ENCODE measurements at regions not wholly inside any gene's neighbourhood (a gene's known extent, or its start where the extent isn't known, plus 50 kb on each side); places are given as distances from the start of the nearest gene placed in this dataset.

GRCh38 chr13:22482496-22483000, 698.2 kb upstream of the SGCG start:
- H3K27ac ChIP-seq (ENCODE audit: low read depth, low read length): no peak overlapping the region
- H3K18ac ChIP-seq (ENCODE audit: extremely low read depth, low read length): no peak overlapping the region
- DNase-seq (ENCODE audit: low read depth in 1 of 2, low spot score in 2 of 2) (no peak), FAIRE-seq (no peak)
- H3K4ac ChIP-seq (replicated peaks; ENCODE audit: insufficient read length, low read depth, low read length): no peak overlapping the region
- no peaks in the 10 kb centered on the region for H4K20me1 ChIP-seq (replicated peaks in 1 of 2; ENCODE audit: control insufficient read depth in 1 of 2, insufficient read depth in 2 of 2, low read length in 2 of 2)
- H3K56ac ChIP-seq (replicated peaks; ENCODE audit: insufficient read length, low read depth, low read length): no peak overlapping the region
- no peak overlapping the region for H3K4me2 ChIP-seq (ENCODE audit: insufficient read depth in 1 of 2, low read depth in 2 of 2, low read length in 2 of 2)
- H3K79me2 ChIP-seq (ENCODE audit: control insufficient read depth in 1 of 2, insufficient read depth in 2 of 2, low read length in 2 of 2): no peaks in the 10 kb centered on the region
- H3K36me3 ChIP-seq (ENCODE audit: control insufficient read depth in 2 of 4, insufficient read depth in 4 of 4, low read length in 3 of 4): no peaks in the 10 kb centered on the region
- no peak overlapping the region for H2AK5ac ChIP-seq (ENCODE audit: low read depth, low read length)
- H2BK120ac ChIP-seq (replicated peaks; ENCODE audit: low read depth, low read length): no peak overlapping the region
- no peak overlapping the region for H2AFZ ChIP-seq (ENCODE audit: low read length)
- no peak overlapping the region for H2BK20ac ChIP-seq (ENCODE audit: low read length)
- WGBS, 2 experiments (ENCODE audit: extremely low coverage in 1 of 2, insufficient coverage in 1 of 2, insufficient read length in 1 of 2, insufficient replicate concordance in 2 of 2, low coverage in 1 of 2, low lambda C conversion rate in 2 of 2, missing lambda C conversion rate in 1 of 2): 100% methylated on average over 2 of the region's 2 CpGs; no CpG with 5 or more reads in 1 of the 2 experiments
- H3K9me3 ChIP-seq (ENCODE audit: insufficient read depth in 2 of 2, low read depth in 1 of 2, low read length in 1 of 2): no peaks in the 10 kb centered on the region
- no peak overlapping the region for H3K9ac ChIP-seq (replicated peaks in 1 of 4; ENCODE audit: extremely low read depth in 1 of 4, low read depth in 3 of 4, low read length in 3 of 4)
- H3K23ac ChIP-seq (ENCODE audit: insufficient read length): no peak overlapping the region
- CTCF ChIA-PET (ENCODE audit: partially characterized antibody): no interaction called here
- no peak overlapping the region for H2BK12ac ChIP-seq (ENCODE audit: low read depth, low read length)
- H2BK5ac ChIP-seq (ENCODE audit: low read depth, low read length): no peak overlapping the region
- no peaks in the 10 kb centered on the region for H3K4me1 ChIP-seq (replicated peaks in 1 of 4; ENCODE audit: control insufficient read depth in 3 of 4, insufficient read depth in 4 of 4, low read length in 3 of 4)
- no peak overlapping the region for H4K91ac ChIP-seq (replicated peaks; ENCODE audit: insufficient read length, low read length)
- H2BK15ac ChIP-seq (ENCODE audit: low read length): no peak overlapping the region
- no peaks in the 10 kb centered on the region for H3K79me1 ChIP-seq (ENCODE audit: low read depth, low read length)
- H3K14ac ChIP-seq (ENCODE audit: insufficient read length): no peak overlapping the region
- no peak overlapping the region for H4K8ac ChIP-seq (ENCODE audit: extremely low read depth, insufficient read depth, low read length)
- no peak overlapping the region for H4K5ac ChIP-seq (ENCODE audit: insufficient read length, low read depth, low read length)
- no peak overlapping the region for H3K4me3 ChIP-seq (ENCODE audit: extremely low read depth in 1 of 4, insufficient read depth in 2 of 4, low read depth in 3 of 4, low read length in 4 of 4)
- H3K23me2 ChIP-seq (ENCODE audit: low read depth, low read length): no peaks in the 10 kb centered on the region
- no peaks in the 10 kb centered on the region for H3K27me3 ChIP-seq (replicated peaks in 1 of 4; ENCODE audit: control insufficient read depth in 3 of 4, extremely low read depth in 1 of 4, insufficient read depth in 3 of 4, low read length in 3 of 4)
- POLR2A ChIA-PET (ENCODE audit: partially characterized antibody): no interaction called here
- TF ChIP-seq SRF (IDR thresholded peaks at IDR 0.05; ENCODE audit: low read depth, low read length) (no peak), SP4 (IDR thresholded peaks at IDR 0.05; ENCODE audit: low read length) (no peak), CEBPB (IDR thresholded peaks at IDR 0.05; ENCODE audit: low read depth, low read length) (no peak), POU5F1 (IDR thresholded peaks at IDR 0.05; ENCODE audit: low read depth, low read length) (no peak), POLR2A (IDR thresholded peaks at IDR 0.05; ENCODE audit: control extremely low read depth in 1 of 2, low read depth in 2 of 2, low read length in 2 of 2) (no peak), ZNF274 (IDR thresholded peaks at IDR 0.05; ENCODE audit: borderline replicate concordance, extremely low read depth, low read length) (no peak), ATF2 (IDR thresholded peaks at IDR 0.05; ENCODE audit: low read length) (no peak), SIN3A (conservative IDR thresholded peaks at IDR 0.05 in 1 of 2, IDR thresholded peaks at IDR 0.05 in 1 of 2; ENCODE audit: low read depth in 1 of 2, low read length in 2 of 2) (no peak), EZH2 (IDR thresholded peaks at IDR 0.05; ENCODE audit: low read depth, low read length, severe bottlenecking) (no peak), CBX8 (IDR thresholded peaks at IDR 0.05; ENCODE audit: borderline replicate concordance, low read depth, low read length) (no peak), RBBP5 (IDR thresholded peaks at IDR 0.05; ENCODE audit: borderline replicate concordance, low read depth, low read length) (no peak), TAF7 (optimal IDR thresholded peaks at IDR 0.05; ENCODE audit: borderline replicate concordance, low read depth, low read length) (no peak), NANOG (IDR thresholded peaks at IDR 0.05; ENCODE audit: insufficient read depth, low read depth, low read length, poor library complexity, severe bottlenecking) (no peak)
